ENCODE measurements at regions not wholly inside any gene's neighbourhood (a gene's known extent, or its start where the extent isn't known, plus 50 kb on each side); places are given as distances from the start of the nearest gene placed in this dataset.
"Not testable (repeated sequence)": the region's sequence is repeated elsewhere in the genome, so short reads cannot be mapped to it uniquely, and the experiment has no call there.

- not testable (repeated sequence) for DNase-seq
Measured at GRCh38 chrX:150216000-150216399, 147.1 kb upstream of the MAMLD1 start.

- no peak for DNase-seq
Measured at GRCh38 chrX:150216716-150217115, 146.4 kb upstream of the MAMLD1 start.

GRCh38 chrX:150217609-150218008 lies 145.5 kb upstream of the MAMLD1 start:
- DNase-seq: no peak

DNA sequence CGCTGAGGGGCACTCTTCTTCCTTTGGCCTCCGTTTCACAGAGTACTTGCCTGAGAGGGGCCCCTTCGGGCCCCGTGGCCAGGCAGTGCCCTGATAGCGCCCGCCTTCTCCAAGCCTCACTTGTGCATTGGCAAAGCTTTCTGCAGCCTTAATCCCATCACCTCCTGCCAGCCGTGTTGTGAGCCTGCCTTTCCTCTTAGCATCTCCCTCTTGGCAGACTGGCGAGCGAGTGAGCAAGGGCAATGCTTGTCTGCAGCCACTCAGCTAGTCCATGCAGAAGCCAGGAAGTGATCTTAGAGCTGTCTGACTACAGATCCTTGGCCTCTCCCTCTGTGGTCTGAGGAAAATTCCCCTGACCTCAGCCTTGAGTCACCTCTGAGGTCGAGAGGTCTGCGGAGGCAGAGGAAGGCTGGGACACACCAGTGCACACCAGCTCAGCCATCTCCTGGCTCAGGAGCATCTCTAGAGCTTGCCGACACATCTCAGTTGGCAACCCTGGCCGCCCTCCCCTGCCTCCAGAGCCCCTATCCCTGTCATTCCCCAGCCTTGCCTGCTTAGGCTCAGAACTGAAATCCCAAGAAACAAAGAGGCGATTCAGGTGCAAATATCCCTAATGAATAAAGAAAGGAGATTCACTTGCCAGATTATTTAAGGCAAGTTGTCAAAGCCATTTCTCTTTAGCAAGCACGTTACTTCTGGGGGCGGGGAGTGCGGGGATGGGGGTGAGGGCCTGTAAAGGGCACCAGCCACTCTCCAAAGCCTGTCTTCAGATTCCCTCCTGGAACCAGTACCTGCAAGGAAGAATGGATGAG lies 143.5 kb upstream of the MAMLD1 start:
- DNase-seq: peak; percentile 42

- DNase-seq: no peak
Measured at GRCh38 chrX:150223176-150224015, 139.7 kb upstream of the MAMLD1 start.

- DNase-seq: no peak
Measured at GRCh38 chrX:150224676-150225075, 138.4 kb upstream of the MAMLD1 start.

- no peak for DNase-seq
Measured at GRCh38 chrX:150225266-150225665, 137.9 kb upstream of the MAMLD1 start.

GRCh38 chrX:150225756-150226155 lies 137.4 kb upstream of the MAMLD1 start:
- no peak for DNase-seq

GRCh38 chrX:150226223-150226965 lies 136.7 kb upstream of the MAMLD1 start:
- no peak for DNase-seq

DNA sequence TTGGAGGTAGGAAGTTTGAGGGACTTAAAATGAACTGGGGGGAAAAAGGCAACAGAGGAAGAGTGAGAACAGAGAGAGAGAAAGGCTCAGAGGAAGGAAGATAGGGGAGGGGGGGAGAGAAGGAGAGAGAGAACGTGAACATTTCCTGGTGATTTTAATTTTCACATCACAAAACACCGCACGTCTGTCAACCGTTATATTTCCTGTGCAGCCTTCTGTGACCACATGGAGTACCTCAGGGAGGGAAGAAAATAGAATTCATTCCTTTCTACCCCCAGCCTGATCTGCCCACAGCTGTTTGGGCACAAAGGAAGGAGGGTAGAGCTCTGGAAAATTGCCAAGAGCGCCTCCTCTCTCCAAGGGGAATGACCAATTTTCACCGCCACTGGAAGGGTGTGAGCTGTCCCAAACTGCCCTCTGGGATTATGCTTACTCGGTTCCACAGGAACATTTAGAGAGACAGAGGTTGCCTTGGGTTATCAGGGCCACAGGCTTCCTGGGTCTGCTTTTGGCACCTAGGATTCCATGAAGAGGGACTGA lies 135.7 kb upstream of the MAMLD1 start:
- DNase-seq: no peak

GRCh38 chrX:150227873-150228410 lies 135.2 kb upstream of the MAMLD1 start:
- no peak for DNase-seq

DNA sequence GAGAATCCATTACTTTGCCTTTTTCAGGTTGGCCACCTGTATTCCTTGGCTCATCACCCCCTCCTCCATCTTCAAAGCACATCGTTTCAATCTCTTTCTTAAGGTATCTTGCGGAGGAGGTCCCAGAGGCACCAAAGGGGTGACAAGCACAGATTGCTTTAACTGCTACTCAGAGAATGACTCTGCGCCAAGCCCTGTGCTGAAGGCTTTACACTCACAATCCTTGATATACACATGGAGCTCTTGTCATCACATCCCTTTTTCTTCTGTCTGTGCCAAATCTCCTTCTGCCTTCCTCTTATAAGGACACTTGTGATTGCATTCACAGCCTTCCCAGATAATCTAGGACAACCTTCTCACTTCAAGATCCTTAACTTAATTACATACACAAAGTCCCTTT lies 134.7 kb upstream of the MAMLD1 start:
- DNase-seq: no peak

DNA sequence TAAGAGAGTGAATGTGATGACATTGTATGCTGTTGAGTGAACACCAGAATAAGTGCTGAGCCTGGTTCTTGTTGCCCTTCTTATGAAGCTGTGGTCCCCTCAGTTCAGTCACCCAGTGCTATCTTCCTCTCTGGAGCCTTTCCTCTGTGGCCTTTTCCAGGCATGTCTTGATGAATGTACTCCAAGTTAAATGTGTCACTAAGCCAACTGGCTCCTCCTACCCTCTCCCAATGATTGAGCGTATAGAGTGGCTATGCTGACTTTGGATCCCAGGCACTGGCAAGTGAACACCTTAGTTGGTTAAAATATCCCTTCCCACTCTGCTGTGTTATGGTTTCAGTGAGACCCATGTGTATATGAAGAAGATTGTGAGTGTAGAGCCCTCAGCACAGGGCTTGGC lies 134.1 kb upstream of the MAMLD1 start:
- DNase-seq: no peak

DNA sequence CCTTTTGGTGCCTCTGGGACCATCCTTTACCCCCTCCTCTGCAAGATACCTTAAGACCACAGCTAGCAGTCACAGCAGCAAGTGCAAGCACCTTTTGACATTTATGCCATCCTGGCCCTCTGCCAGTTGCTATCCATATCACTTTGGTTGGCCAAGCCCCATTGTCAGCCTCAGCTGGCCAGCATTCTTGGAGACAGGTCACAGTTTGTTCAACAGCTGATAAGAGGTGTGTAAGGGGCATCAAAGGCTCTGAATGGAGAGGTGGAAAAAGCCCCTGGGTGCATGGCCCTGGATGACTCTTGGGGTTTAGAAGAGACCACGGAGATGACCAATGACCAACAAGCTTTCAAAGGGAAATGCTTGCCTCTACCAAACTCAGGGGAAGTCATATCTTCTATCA lies 133.6 kb upstream of the MAMLD1 start:
- no peak for DNase-seq

DNA sequence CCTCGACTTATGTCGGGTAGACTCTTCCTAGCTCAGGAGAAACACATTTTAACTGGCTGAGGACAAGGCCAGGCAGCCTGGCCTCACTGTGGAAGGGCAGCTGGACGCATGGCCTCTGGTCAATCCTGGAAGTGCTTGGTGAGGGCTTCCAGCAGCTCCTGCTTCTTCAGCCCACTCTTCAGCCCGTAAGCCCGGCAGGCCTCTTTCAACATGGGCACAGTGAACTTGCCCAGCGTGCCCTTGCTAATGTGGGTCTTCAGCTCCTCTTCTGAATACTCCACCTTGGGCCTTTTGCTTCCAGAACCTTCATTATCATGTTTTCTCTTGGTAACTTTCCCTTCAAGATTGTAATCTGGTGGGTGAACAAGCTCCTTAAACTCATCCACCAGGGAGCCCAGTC lies 132.2 kb upstream of the MAMLD1 start:
- not testable (repeated sequence) for DNase-seq

DNA sequence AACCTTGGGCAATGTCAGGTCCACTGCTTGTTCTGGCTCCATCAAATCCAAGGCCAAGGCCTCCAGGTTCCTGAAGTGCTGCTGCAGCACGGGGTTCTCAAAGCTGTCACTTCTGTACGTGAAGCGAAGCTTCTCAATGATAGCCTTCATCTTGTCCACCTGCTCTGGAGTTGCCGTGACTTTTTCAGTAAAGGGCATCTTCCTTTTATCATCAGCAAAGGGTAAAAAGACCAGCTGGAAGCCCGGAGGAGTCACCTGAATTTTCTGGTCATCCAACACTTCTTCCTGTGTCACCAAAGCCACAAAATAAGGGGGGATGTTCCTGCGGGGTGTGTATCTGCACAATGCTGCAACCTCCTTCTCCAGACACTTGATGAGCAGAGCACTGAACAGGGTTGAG lies 131.7 kb upstream of the MAMLD1 start:
- not testable (repeated sequence) for DNase-seq

DNA sequence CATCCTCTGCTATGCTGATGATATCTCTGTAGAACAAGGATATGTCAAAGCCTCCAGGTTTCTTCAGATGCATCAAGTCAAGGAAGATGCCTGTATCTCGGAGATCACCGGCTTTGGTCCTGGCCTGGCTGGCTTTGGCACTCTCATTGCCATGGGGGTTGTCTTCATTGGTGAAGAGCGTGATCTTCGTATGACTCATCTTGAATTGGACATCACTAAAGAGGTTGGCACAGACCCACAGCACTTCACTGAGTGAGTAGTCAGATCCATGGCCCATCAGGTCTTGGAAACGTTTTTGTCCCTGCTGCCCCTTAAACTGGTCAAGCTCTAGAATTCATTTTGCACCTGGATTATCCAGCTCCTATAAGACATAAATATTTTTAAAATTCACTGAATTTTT lies 130.9 kb upstream of the MAMLD1 start:
- DNase-seq: not testable (repeated sequence)

GRCh38 chrX:150234126-150234525 lies 129.0 kb upstream of the MAMLD1 start:
- no peak for DNase-seq

DNA sequence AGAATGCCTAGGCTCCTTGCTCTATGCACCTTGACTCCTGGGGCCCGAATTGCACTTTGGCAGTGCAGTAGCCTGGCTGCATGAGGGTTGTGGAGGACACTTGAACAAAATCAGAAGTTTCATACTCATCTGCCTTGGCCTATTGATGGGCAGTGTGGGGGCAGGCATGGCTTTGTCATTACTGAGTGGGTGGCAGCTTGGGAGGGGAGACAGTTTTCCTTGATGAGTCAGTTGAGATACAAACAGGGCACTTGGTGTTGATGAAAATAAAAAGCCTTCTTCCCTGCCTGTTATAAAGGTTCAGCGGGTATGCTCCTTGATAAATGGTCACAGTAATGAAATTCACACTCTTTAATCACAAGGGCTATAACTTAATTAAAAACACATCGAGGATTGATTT lies 126.8 kb upstream of the MAMLD1 start:
- no peak for DNase-seq

DNA sequence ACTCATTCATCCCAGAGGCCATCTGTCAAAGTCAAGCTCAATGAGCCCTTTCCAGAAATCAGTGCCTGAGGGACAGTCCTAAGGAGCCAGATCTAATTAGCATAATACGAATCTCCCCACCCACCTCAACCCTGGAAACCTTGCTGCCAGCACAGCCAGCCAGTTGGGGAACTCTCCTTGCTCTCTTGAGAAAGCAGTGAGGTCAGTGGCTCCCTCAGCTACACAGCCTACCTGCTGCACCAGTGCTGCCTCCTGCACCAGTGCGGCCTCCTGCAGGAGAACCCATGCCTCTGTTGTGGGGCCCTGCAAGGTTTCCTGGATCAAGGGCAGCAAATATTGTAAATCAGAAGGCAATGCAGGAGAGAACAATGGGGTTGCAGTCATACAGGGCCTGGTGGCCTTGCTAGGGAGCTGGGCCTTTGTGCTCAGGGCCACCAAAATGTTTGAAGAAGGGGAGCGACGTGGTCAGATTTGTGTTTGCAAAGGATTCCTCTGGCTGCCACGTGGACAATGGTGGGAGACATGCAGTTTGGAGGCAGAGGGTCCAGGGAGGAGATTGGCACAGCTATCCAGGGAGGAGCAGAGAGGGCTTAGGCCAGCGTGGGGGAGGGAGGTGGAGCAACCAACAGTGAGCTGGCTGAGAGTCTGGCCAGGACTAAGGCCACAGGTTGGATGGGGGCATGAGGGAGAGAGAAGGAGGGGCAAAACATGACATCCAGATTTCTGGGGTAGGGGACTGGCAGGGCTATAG lies 124.3 kb upstream of the MAMLD1 start:
- DNase-seq: no peak

- DNase-seq: no peak
Measured at GRCh38 chrX:150239946-150240642, 123.0 kb upstream of the MAMLD1 start.
